Kidney epithelial cell (primary cell): ENCODE measurements at regions not wholly inside any gene's neighbourhood (a gene's known extent, or its start where the extent isn't known, plus 50 kb on each side); places are given as distances from the start of the nearest gene placed in this dataset.

ENCODE experiments used
- DNase-seq: peaks from one replicate; pipeline ENCODE4 v3.0.0-alpha.2; 2010; ENCODE audit warnings: low read depth
- H3K27me3 ChIP-seq: 2 replicates; pipeline ENCODE4 v1.6.0; 2011; ENCODE audit warnings: low read length; ENCODE audit not compliant: control insufficient read depth, insufficient read depth
- H3K36me3 ChIP-seq: 2 replicates; pipeline ENCODE4 v1.5.1; 2011; ENCODE audit warnings: low read length; ENCODE audit not compliant: control insufficient read depth, insufficient read depth
- H3K4me3 ChIP-seq: 2 replicates; pipeline ENCODE4 v1.5.1; 2011; ENCODE audit warnings: low read depth, mild to moderate bottlenecking, control low read depth, low read length
- TF ChIP-seq, protein P1 (sequence below): IDR thresholded peaks from 2 replicates; pipeline ENCODE4 v1.5.1; 2011; ENCODE audit warnings: mild to moderate bottlenecking, moderate library complexity, low read length, control low read depth, inconsistent platforms; ENCODE audit not compliant: insufficient read depth, poor library complexity, severe bottlenecking

DNA sequence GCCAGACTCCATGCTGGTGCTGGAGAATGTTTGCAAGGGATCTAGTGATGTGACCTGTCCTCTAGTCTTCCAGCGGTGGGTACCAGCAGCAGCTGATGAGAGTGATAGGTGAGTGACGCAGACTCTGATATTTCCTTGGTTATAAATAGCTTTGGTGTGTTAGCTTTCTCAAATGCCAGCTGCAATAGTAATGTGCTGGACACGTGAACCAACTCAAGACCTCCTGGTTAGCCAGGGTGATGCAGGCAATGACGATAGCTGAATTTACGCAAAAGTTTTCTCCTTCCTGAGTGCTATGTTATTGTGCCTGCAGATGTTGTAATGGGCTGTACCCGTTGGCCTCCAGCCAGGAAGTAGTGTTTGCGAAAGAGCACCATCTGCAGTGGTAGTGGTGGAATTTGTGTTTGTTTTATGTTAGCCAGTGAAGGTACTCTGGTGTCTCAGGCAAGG lies 129.5 kb downstream of the CYSLTR2 start:
- TF ChIP-seq, protein P1, sequence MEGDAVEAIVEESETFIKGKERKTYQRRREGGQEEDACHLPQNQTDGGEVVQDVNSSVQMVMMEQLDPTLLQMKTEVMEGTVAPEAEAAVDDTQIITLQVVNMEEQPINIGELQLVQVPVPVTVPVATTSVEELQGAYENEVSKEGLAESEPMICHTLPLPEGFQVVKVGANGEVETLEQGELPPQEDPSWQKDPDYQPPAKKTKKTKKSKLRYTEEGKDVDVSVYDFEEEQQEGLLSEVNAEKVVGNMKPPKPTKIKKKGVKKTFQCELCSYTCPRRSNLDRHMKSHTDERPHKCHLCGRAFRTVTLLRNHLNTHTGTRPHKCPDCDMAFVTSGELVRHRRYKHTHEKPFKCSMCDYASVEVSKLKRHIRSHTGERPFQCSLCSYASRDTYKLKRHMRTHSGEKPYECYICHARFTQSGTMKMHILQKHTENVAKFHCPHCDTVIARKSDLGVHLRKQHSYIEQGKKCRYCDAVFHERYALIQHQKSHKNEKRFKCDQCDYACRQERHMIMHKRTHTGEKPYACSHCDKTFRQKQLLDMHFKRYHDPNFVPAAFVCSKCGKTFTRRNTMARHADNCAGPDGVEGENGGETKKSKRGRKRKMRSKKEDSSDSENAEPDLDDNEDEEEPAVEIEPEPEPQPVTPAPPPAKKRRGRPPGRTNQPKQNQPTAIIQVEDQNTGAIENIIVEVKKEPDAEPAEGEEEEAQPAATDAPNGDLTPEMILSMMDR, result no peak
- no peak for DNase-seq

DNA sequence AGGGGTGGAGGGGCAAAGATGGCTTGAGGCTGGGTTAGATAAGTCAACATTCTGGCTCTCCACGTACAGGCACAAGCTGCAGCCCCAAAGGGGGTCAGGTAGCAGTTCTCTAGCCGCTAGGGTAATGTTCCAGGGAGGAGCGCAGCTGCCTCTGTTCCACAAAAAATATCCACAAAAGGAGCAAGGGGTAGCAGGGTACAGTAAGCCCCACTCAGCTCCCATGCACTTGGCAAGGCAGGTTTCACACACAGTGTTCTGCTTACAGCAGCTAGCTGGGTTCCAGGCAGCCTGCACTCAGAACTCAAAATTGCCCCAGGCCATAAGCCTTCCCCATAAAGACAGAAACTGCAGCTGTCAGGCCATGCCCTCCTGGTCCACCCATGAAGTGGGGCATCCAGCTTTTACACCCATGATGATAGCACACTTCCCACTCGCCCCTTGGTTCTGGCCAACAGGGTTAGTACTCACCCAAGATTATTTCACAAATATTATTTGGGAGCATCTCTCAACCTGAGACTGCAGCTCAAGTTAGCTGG lies 130.0 kb downstream of the CYSLTR2 start:
- no peaks in the 10 kb centered on the region for H3K27me3 ChIP-seq
- no peak for DNase-seq

More for the DNA sequence above, 129.5 kb downstream of the CYSLTR2 start:
- H3K36me3 ChIP-seq, result no peaks in the 10 kb centered on the region
- H3K4me3 ChIP-seq, result no peak overlapping the region
- no peaks in the 10 kb centered on the region for H3K27me3 ChIP-seq

DNA sequence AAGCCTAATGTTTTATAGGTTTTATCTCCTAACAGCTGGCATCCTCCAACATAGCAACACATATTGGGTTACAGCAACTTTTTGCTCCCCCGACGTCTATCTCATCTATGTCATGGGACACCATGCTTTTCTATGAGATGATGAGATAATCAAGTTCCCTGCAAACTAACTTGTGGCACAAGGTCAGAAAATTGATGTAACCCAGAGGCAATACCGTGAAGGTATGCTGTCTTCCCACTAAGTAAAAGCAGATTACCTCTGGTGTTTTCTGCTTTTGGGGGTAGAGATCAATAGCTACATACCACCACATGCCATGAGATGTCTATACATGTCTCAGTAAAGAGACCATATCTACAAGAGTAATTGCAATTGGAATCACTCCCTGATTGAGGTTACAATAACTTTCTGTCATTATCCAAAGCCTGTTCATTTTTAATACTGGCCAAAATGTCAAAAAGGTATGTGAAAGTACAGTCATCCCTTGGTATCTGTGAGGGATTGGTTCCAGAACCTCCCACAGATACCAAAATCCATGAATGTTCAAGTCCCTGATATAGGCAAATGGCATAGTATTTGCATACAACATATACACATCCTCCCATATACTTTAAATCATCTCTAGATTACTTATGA lies 131.3 kb downstream of the CYSLTR2 start:
- H3K36me3 ChIP-seq, result no peaks in the 10 kb centered on the region
- TF ChIP-seq, protein P1, result no peak
- H3K4me3 ChIP-seq, result no peak overlapping the region
- DNase-seq, result no peak
- H3K27me3 ChIP-seq, result no peaks in the 10 kb centered on the region

More for the DNA sequence above, 130.0 kb downstream of the CYSLTR2 start:
- TF ChIP-seq, protein P1, result no peak
- no peak overlapping the region for H3K4me3 ChIP-seq
- no peaks in the 10 kb centered on the region for H3K36me3 ChIP-seq

DNA sequence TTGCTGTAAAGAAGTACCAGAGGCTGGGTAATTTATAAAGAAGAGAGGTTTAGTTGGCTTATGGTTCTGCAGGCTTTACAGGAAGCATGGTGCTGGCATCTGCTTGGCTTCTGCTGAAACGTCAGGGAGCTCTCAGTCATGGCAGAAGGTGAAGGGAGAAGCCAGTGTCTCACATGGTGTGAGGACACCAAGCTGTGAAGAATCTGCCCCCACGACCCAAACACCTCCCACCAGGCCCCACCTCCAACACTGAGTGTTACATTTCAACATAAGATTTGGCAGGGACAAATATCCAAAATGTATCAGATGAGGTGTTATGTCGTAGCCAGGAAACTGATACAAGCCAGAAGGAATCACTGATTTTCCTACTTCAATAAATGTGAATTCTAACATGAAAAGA lies 136.5 kb downstream of the CYSLTR2 start:
- Histone ChIP-seq H3K36me3 (no peaks in the 10 kb centered on the region), H3K4me3 (no peak overlapping the region), H3K27me3 (no peaks in the 10 kb centered on the region)
- TF ChIP-seq, protein P1, result no peak
- no peak for DNase-seq

DNA sequence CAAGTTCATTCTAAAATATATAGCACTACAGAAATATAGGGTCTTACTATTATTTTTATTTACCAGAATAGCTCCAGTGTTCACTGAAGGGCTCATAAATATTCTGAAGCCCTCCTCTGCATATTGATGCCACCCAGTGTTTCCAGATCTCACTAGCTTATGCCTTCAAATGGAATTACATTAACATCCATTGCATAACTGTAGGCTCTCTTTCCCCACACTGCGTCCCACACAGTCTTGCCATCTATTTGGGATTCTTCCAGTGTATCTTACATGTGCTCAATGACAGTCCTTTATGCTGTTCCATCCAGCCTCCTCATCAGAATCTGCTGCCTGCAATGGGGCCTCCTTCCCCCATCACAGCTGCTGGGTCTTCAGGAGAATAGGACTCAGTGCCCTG lies 137.2 kb downstream of the CYSLTR2 start:
- H3K36me3 ChIP-seq, result no peaks in the 10 kb centered on the region
- TF ChIP-seq, protein P1, result no peak
- DNase-seq, result no peak
- no peaks in the 10 kb centered on the region for H3K27me3 ChIP-seq
- no peak overlapping the region for H3K4me3 ChIP-seq

DNA sequence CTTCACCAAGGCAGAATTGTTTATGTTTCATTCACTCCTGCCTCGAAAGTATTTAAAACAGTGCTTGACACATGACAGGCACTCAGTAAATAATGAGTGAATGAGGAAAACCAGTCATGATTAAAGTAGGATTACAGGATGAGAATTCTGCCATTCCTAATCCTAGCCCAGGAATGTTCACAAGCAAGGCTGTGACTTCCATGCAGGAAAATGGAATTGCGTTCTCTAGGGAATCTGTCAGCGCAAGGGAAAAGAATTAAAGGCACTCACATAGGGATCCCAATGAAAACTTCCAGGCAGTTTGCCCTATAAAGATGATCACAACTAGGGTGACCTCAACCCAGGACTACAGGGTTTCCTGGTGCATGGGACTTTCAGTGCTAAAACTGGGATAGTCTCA lies 143.4 kb downstream of the CYSLTR2 start:
- DNase-seq, result no peak
- H3K4me3 ChIP-seq, result no peak overlapping the region
- no peaks in the 10 kb centered on the region for H3K36me3 ChIP-seq
- H3K27me3 ChIP-seq, result no peaks in the 10 kb centered on the region
- TF ChIP-seq, protein P1, result no peak
